GM18505 (cell line): ENCODE measurements at regions not wholly inside any gene's neighbourhood (a gene's known extent, or its start where the extent isn't known, plus 50 kb on each side); places are given as distances from the start of the nearest gene placed in this dataset.

Source experiments
- ATAC-seq: cut with Tn5 transposase; IDR thresholded peaks from one replicate; pipeline ENCODE4 v1.9.1; 2021; ENCODE audit not compliant: unreplicated experiment
- POLR2A ChIP-seq: IDR thresholded peaks from 4 replicates; pipeline ENCODE4 v1.6.1; 2011; ENCODE audit warnings: borderline replicate concordance; ENCODE audit not compliant: insufficient read depth, insufficient read length; ENCODE audit errors: extremely low read depth

- no peak for TF ChIP-seq POLR2A
- ATAC-seq, result no peak
Measured at GRCh38 chr5:130260481-130260880, 356.2 kb downstream of the CHSY3 start.

GRCh38 chr5:130251931-130252330, 347.7 kb downstream of the CHSY3 start:
- ATAC-seq, result no peak
- no peak for TF ChIP-seq POLR2A

DNA sequence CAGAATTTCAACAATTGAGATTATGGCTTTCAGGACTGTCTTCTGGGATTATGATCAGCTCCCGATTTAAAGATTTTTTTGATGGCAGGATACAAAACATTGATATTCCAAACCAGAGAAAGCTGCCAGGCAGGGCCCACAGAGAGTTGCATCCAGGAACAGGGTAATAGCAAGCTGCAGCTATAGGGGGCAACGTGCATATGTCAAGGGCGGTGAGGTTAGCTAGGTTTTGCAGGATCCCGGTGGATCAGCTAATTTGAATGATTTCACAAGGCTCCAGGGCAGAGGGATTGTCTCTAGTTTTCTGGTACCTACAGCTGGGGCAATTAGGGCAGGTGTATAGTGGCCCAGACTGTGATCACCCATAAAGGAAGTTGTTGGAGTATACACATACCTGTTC, 339.4 kb downstream of the CHSY3 start:
- ATAC-seq, result no peak
- no peak for TF ChIP-seq POLR2A

- TF ChIP-seq POLR2A, result no peak
- no peak for ATAC-seq
Measured at GRCh38 chr5:130237721-130238120, 333.5 kb downstream of the CHSY3 start.
